ES-I3 (cell line): ENCODE measurements at regions not wholly inside any gene's neighbourhood (a gene's known extent, or its start where the extent isn't known, plus 50 kb on each side); places are given as distances from the start of the nearest gene placed in this dataset.

Source experiments
- H3K36me3 ChIP-seq: 2 replicates; pipeline ENCODE4 v1.6.1; 2013; ENCODE audit warnings: mild to moderate bottlenecking, low read length, control low read depth, moderate library complexity; ENCODE audit not compliant: insufficient read depth
- H3K4me1 ChIP-seq: 2 replicates; pipeline ENCODE4 v1.6.1; 2013; ENCODE audit warnings: mild to moderate bottlenecking, control low read depth, low read length; ENCODE audit not compliant: insufficient read depth
- H3K9ac ChIP-seq: 2 replicates; pipeline ENCODE4 v1.6.1; 2013; ENCODE audit warnings: low read depth, mild to moderate bottlenecking, low read length, moderate library complexity
- H3K9me3 ChIP-seq: 2 replicates; pipeline ENCODE4 v1.6.1; 2013; ENCODE audit warnings: mild to moderate bottlenecking, low read length, moderate library complexity; ENCODE audit not compliant: control insufficient read depth, insufficient read depth

DNA sequence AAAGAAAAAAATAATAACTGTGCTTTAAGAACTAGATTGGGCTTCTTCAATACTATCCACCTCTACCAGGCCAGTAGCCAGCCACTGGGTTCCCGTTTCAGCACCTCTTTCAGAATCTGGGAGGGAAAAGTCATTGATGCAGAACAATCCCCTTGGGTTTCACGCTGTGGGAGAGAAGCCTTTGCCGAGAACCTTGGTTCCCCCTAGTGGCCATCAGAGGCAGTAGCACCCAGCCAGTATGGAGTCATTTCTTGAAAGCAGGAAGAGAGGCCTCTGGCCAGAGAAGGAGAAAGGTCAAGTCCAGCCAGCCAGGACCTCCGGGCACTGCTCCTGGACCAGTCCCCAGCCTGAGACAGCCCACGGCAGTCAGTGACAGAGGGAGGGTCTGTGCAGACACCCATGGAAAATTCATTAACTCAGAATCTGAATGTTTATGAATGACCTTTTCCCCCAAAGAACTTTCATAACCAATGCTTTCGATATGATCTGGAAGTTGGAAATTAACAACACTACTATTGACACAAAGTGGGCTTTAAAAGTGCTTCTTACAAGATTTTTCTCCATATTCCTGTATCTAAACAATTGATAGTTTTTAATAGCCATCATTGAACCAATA, 51.2 kb upstream of the CDH5 start:
- no peaks in the 10 kb centered on the region for H3K4me1 ChIP-seq
- H3K9me3 ChIP-seq, result no peaks in the 10 kb centered on the region
- H3K36me3 ChIP-seq, result no peaks in the 10 kb centered on the region
- H3K9ac ChIP-seq, result no peak overlapping the region

DNA sequence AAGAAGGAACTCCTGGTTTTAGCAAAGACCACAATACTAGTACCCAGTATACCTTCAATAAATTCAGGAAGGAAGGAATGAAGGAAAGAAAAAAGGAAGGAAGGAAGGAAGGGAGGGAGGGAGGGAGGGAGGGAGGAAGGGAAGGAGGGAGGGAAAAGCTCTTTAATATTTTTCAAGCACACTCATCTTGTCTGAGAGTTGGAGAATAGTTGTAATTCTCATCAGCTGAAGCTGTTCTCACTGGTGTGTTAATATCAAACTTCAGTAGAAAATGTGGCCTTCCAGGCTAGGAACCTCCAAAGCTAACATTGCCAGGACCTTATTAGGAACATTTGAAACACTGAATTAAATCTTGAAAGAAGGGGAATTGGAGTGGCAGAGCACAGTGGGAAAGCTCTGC, 55.2 kb upstream of the CDH5 start:
- H3K4me1 ChIP-seq, result no peaks in the 10 kb centered on the region
- H3K36me3 ChIP-seq, result no peaks in the 10 kb centered on the region
- no peak overlapping the region for H3K9ac ChIP-seq
- no peaks in the 10 kb centered on the region for H3K9me3 ChIP-seq

DNA sequence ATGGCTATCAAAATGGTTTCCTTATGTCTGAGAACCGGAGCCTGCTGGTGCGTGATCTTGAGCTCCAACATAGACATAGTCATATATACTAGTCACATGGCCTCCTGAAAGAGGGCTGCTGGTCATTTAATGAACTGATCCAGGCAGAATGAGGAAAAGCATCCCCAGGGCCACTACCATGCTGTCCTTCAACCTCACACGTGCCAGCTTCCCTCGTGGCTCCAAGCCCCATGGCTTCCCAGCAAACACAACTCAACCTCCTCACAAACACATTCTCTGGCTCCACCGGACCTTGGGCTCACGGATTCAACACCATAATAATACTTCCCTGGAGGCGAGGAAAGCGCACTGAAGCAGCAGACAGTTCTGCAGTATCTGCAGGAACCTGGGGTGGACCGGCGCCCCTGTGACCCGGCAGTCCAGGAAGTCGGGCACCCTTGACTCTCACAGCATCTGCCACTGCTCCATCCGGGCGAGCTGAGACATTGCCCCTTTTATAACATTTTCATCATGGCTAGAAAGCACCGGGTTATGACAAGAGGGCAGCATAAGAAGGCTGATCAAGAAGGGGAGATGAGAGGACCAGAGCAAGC, 57.2 kb upstream of the CDH5 start:
- no peaks in the 10 kb centered on the region for H3K36me3 ChIP-seq
- no peak overlapping the region for H3K9ac ChIP-seq
- H3K9me3 ChIP-seq, result no peaks in the 10 kb centered on the region
- H3K4me1 ChIP-seq, result no peaks in the 10 kb centered on the region

- Histone ChIP-seq H3K4me1 (no peaks in the 10 kb centered on the region), H3K9ac (no peak overlapping the region), H3K9me3 (no peaks in the 10 kb centered on the region; the same call in 1 of the 2 replicates), H3K36me3 (no peaks in the 10 kb centered on the region)
These were observed 58.4 kb upstream of the CDH5 start for GRCh38 chr16:66308096-66308495.

DNA sequence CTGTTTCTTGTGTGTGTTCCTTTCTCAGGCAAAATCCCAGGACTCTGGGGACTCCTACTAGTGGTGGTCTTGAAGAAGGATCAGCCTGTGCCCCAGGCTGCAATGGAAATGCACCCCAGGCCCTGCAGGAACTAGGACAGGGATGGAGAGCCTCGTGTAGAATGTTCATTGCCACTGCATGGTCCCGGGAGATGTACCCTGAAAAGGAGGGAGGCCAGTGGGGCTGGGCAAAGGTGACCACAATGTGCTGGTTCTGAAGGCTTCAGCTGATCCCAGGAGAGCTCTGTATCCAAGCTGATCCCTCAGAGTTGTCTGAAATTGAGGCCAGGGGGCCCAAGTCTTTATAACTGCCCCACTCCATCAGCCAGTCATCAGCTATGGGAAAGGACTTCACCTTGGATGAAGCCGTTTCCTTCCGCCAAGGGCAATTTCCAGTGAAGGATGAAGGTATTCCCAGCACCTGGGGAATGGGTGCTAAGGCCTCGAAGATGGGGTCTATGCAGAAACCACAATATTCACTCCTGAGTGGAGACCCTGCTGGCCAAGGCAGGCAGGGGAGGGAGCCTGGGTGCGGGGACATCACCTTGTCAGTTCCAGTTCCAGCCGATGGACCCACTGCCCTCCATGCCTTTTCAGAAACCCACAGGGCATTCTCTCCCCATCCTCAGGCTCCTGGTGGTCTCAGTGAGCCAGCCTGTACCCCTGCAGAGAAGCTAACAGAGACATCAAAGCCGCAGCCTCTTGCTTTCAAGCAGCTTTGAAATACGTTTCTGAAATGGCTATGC, 59.9 kb upstream of the CDH5 start:
- Histone ChIP-seq H3K9me3 (no peaks in the 10 kb centered on the region; the same call in 1 of the 2 replicates), H3K9ac (no peak overlapping the region), H3K4me1 (no peaks in the 10 kb centered on the region), H3K36me3 (no peaks in the 10 kb centered on the region)

GRCh38 chr16:66304961-66305360, 61.5 kb upstream of the CDH5 start:
- Histone ChIP-seq H3K9me3 (no peaks in the 10 kb centered on the region; the same call in 1 of the 2 replicates), H3K9ac (no peak overlapping the region), H3K36me3 (no peaks in the 10 kb centered on the region), H3K4me1 (no peaks in the 10 kb centered on the region)

- Histone ChIP-seq H3K9ac (no peak overlapping the region), H3K9me3 (no peaks in the 10 kb centered on the region; the same call in 1 of the 2 replicates), H3K36me3 (no peaks in the 10 kb centered on the region), H3K4me1 (no peaks in the 10 kb centered on the region)
These were observed 62.3 kb upstream of the CDH5 start for GRCh38 chr16:66304151-66304550.

DNA sequence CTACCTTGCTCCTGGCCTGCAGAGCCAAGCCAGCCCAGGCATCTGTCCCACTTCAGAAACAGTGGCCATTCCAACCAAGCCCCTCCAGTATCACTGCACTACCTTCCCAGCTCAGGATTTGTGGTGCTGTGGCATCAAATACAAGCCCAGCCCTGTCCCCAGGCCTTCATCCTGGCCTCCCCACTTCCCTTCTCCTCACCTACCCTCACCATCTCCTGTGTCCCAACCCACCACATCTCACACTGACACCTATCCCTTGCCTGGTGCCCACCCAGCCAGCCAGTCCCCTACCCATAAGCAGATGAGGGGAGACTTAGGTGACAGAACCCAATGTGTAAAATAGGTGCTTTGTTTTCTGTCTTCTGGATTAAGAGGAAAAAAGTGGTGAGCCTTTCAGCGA, 66.0 kb upstream of the CDH5 start:
- H3K4me1 ChIP-seq, result no peaks in the 10 kb centered on the region
- H3K9me3 ChIP-seq, result no peaks in the 10 kb centered on the region; the same call in 1 of the 2 replicates
- H3K36me3 ChIP-seq, result no peaks in the 10 kb centered on the region
- no peak overlapping the region for H3K9ac ChIP-seq

- no peaks in the 10 kb centered on the region for H3K4me1 ChIP-seq
- no peak overlapping the region for H3K9ac ChIP-seq
- no peaks in the 10 kb centered on the region; the same call in 1 of the 2 replicates for H3K9me3 ChIP-seq
- no peaks in the 10 kb centered on the region for H3K36me3 ChIP-seq
These were observed 66.5 kb upstream of the CDH5 start for GRCh38 chr16:66300037-66300436.

DNA sequence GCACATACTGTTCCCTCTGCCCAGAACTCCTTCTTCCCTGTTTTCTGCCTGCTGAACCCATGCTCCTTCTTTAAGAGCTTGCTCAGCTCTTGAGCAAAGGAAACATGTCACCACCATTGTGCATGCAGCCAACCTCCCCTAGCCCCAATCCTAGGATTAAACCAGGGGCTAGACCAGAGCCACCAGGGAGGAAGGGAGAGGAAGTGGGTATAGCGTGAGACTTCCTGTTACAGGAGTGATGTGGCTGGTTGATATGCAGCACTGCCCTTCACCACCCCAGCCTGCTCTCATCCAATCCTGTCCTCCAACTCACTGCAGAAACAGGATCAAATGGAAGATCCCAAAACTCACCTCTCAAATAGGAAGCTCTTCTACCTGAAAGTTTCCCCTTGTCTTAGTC, 67.1 kb upstream of the CDH5 start:
- H3K4me1 ChIP-seq, result no peaks in the 10 kb centered on the region
- no peaks in the 10 kb centered on the region; the same call in 1 of the 2 replicates for H3K9me3 ChIP-seq
- no peaks in the 10 kb centered on the region for H3K36me3 ChIP-seq
- H3K9ac ChIP-seq, result no peak overlapping the region

GRCh38 chr16:66298571-66299120, 67.8 kb upstream of the CDH5 start:
- no peaks in the 10 kb centered on the region; the same call in 1 of the 2 replicates for H3K9me3 ChIP-seq
- H3K9ac ChIP-seq, result no peak overlapping the region
- H3K4me1 ChIP-seq, result no peaks in the 10 kb centered on the region
- no peaks in the 10 kb centered on the region for H3K36me3 ChIP-seq

DNA sequence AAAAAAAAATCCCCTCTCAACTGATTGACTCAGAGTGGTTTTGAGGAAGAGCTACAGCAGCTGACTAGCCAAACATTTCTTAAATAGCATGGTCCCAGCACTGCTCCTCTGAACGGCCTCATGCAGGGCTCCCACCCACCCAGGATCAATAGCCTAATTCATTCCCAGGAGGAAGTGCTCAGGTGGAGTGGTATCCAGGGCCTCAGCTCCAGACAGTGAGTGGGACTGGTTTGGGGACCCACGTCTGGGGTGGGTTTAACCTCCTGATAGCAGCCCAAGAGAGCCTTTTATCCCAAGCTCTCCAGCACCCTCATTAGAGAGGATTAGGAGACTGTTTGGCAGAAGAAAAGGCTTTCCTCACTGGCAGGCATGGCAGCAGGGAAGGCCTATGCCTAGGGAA, 68.5 kb upstream of the CDH5 start:
- Histone ChIP-seq H3K9ac (no peak overlapping the region), H3K4me1 (no peaks in the 10 kb centered on the region), H3K9me3 (no peaks in the 10 kb centered on the region), H3K36me3 (no peaks in the 10 kb centered on the region)

GRCh38 chr16:66296591-66296990, 69.9 kb upstream of the CDH5 start:
- no peak overlapping the region for H3K9ac ChIP-seq
- no peaks in the 10 kb centered on the region for H3K9me3 ChIP-seq

GRCh38 chr16:66295761-66296546, 70.5 kb upstream of the CDH5 start:
- no peaks in the 10 kb centered on the region for H3K4me1 ChIP-seq
- no peak overlapping the region for H3K9ac ChIP-seq
- H3K36me3 ChIP-seq, result no peaks in the 10 kb centered on the region
- no peaks in the 10 kb centered on the region for H3K9me3 ChIP-seq

More at GRCh38 chr16:66296591-66296990, 69.9 kb upstream of the CDH5 start:
- H3K4me1 ChIP-seq, result no peaks in the 10 kb centered on the region
- no peaks in the 10 kb centered on the region for H3K36me3 ChIP-seq
